ENCODE measurements at regions not wholly inside any gene's neighbourhood (a gene's known extent, or its start where the extent isn't known, plus 50 kb on each side); places are given as distances from the start of the nearest gene placed in this dataset.
A peak's percentile ranks its signal among the peaks of the same experiment; 100 is the strongest.

- H3K9me3 ChIP-seq (replicated peaks) = no peaks in the 10 kb centered on the region
- no peaks in the 10 kb centered on the region for H3K27me3 ChIP-seq
- H3K27ac ChIP-seq = no peak overlapping the region
- no peak overlapping the region for H3K4me3 ChIP-seq
- no peaks in the 10 kb centered on the region for H3K36me3 ChIP-seq
- no peak for DNase-seq
- no peaks in the 10 kb centered on the region for H3K4me1 ChIP-seq
These were observed 666.1 kb downstream of the SATB2 start for GRCh38 chr2:198791623-198792022.

- Histone ChIP-seq H3K4me1 (no peaks in the 10 kb centered on the region), H3K36me3 (no peaks in the 10 kb centered on the region), H3K27ac (no peak overlapping the region), H3K4me3 (no peak overlapping the region), H3K9me3 (replicated peaks) (no peaks in the 10 kb centered on the region), H3K27me3 (no peaks in the 10 kb centered on the region)
- no peak for DNase-seq
These were observed 669.1 kb downstream of the SATB2 start for GRCh38 chr2:198788676-198789075.

GRCh38 chr2:198782734-198783133, 675.0 kb downstream of the SATB2 start:
- Histone ChIP-seq H3K27me3 (no peaks in the 10 kb centered on the region), H3K27ac (no peak overlapping the region), H3K4me3 (no peak overlapping the region), H3K4me1 (no peaks in the 10 kb centered on the region), H3K36me3 (no peaks in the 10 kb centered on the region), H3K9me3 (replicated peaks) (no peaks in the 10 kb centered on the region)
- no peak for DNase-seq

GRCh38 chr2:198776616-198777406, 680.9 kb downstream of the SATB2 start:
- Histone ChIP-seq H3K27ac (no peak overlapping the region), H3K4me1 (no peaks in the 10 kb centered on the region), H3K9me3 (replicated peaks) (no peaks in the 10 kb centered on the region), H3K36me3 (no peaks in the 10 kb centered on the region), H3K27me3 (no peaks in the 10 kb centered on the region), H3K4me3 (no peak overlapping the region)
- no peak for DNase-seq

GRCh38 chr2:198775737-198776136, 682.0 kb downstream of the SATB2 start:
- Histone ChIP-seq H3K4me1 (no peaks in the 10 kb centered on the region), H3K36me3 (no peaks in the 10 kb centered on the region), H3K27me3 (no peaks in the 10 kb centered on the region), H3K9me3 (replicated peaks) (no peaks in the 10 kb centered on the region), H3K4me3 (no peak overlapping the region), H3K27ac (no peak overlapping the region)
- DNase-seq = no peak

GRCh38 chr2:198774576-198774975, 683.2 kb downstream of the SATB2 start:
- Histone ChIP-seq H3K36me3 (no peaks in the 10 kb centered on the region), H3K4me3 (no peak overlapping the region), H3K27ac (no peak overlapping the region), H3K9me3 (replicated peaks) (no peaks in the 10 kb centered on the region), H3K4me1 (no peaks in the 10 kb centered on the region), H3K27me3 (no peaks in the 10 kb centered on the region)
- DNase-seq = no peak

GRCh38 chr2:198767694-198768093, 690.0 kb downstream of the SATB2 start:
- no peak for DNase-seq
- no peaks in the 10 kb centered on the region for H3K27me3 ChIP-seq
- no peaks in the 10 kb centered on the region for H3K36me3 ChIP-seq
- no peaks in the 10 kb centered on the region for H3K9me3 ChIP-seq (replicated peaks)
- no peak overlapping the region for H3K4me3 ChIP-seq
- 0 out of 2 replicates have a peak, but pooled peaks cover 1% of the 10 kb centered on the region for H3K4me1 ChIP-seq
- H3K27ac ChIP-seq = no peak overlapping the region

- Histone ChIP-seq H3K9me3 (replicated peaks) (no peaks in the 10 kb centered on the region), H3K4me1 (0 out of 2 replicates have a peak, but pooled peaks cover 5% of the 10 kb centered on the region), H3K36me3 (no peaks in the 10 kb centered on the region), H3K4me3 (no peak overlapping the region), H3K27me3 (no peaks in the 10 kb centered on the region), H3K27ac (no peak overlapping the region)
- DNase-seq = peak in 1 of 2 experiments; percentile 5
These were observed 693.9 kb downstream of the SATB2 start for GRCh38 chr2:198763793-198764192.

GRCh38 chr2:198762441-198762840, 695.3 kb downstream of the SATB2 start:
- no peaks in the 10 kb centered on the region for H3K27me3 ChIP-seq
- peak; percentile 3 to 22 for DNase-seq
- H3K36me3 ChIP-seq = no peaks in the 10 kb centered on the region
- no peak overlapping the region for H3K4me3 ChIP-seq
- H3K27ac ChIP-seq = no peak overlapping the region
- 0 out of 2 replicates have a peak, but pooled peaks cover 5% of the 10 kb centered on the region for H3K4me1 ChIP-seq
- H3K9me3 ChIP-seq (replicated peaks) = no peaks in the 10 kb centered on the region

- no peak for DNase-seq
- Histone ChIP-seq H3K9me3 (replicated peaks) (no peaks in the 10 kb centered on the region), H3K36me3 (no peaks in the 10 kb centered on the region), H3K4me3 (no peak overlapping the region), H3K4me1 (no peaks in the 10 kb centered on the region), H3K27me3 (no peaks in the 10 kb centered on the region), H3K27ac (no peak overlapping the region)
These were observed 700.7 kb downstream of the SATB2 start for GRCh38 chr2:198757069-198757468.

GRCh38 chr2:198756166-198756565, 701.6 kb downstream of the SATB2 start:
- H3K36me3 ChIP-seq = no peaks in the 10 kb centered on the region
- no peak overlapping the region for H3K4me3 ChIP-seq
- DNase-seq = no peak
- no peak overlapping the region for H3K27ac ChIP-seq
- H3K4me1 ChIP-seq = no peaks in the 10 kb centered on the region
- no peaks in the 10 kb centered on the region for H3K9me3 ChIP-seq (replicated peaks)
- H3K27me3 ChIP-seq = no peaks in the 10 kb centered on the region

GRCh38 chr2:198753101-198753500, 704.6 kb downstream of the SATB2 start:
- no peak overlapping the region for H3K4me3 ChIP-seq
- H3K36me3 ChIP-seq = no peaks in the 10 kb centered on the region
- no peaks in the 10 kb centered on the region for H3K27me3 ChIP-seq
- H3K27ac ChIP-seq = no peak overlapping the region
- no peaks in the 10 kb centered on the region for H3K4me1 ChIP-seq
- no peak for DNase-seq
- no peaks in the 10 kb centered on the region; the same call in 1 of the 2 replicates for H3K9me3 ChIP-seq (replicated peaks)

GRCh38 chr2:198749364-198749763, 708.4 kb downstream of the SATB2 start:
- H3K36me3 ChIP-seq = no peaks in the 10 kb centered on the region
- no peak for DNase-seq
- H3K4me3 ChIP-seq = no peak overlapping the region
- H3K27ac ChIP-seq = no peak overlapping the region
- H3K27me3 ChIP-seq = no peaks in the 10 kb centered on the region
- no peaks in the 10 kb centered on the region; the same call in 1 of the 2 replicates for H3K9me3 ChIP-seq (replicated peaks)
- no peaks in the 10 kb centered on the region for H3K4me1 ChIP-seq

GRCh38 chr2:198731842-198732399, 725.8 kb downstream of the SATB2 start:
- peak in 1 of 2 experiments; percentile 13 for DNase-seq

GRCh38 chr2:198720266-198720665, 737.5 kb downstream of the SATB2 start:
- no peaks in the 10 kb centered on the region for H3K4me1 ChIP-seq
- H3K9me3 ChIP-seq (replicated peaks) = no peaks in the 10 kb centered on the region
- H3K36me3 ChIP-seq = no peaks in the 10 kb centered on the region
- no peaks in the 10 kb centered on the region for H3K27me3 ChIP-seq
- no peak overlapping the region for H3K4me3 ChIP-seq
- no peak for DNase-seq
- H3K27ac ChIP-seq = no peak overlapping the region

More at GRCh38 chr2:198731842-198732399, 725.8 kb downstream of the SATB2 start:
- Histone ChIP-seq H3K9me3 (replicated peaks) (no peaks in the 10 kb centered on the region), H3K27ac (no peak overlapping the region), H3K36me3 (no peaks in the 10 kb centered on the region), H3K27me3 (no peaks in the 10 kb centered on the region), H3K4me3 (no peak overlapping the region), H3K4me1 (0 out of 2 replicates have a peak, but pooled peaks cover 2% of the 10 kb centered on the region)
